Medulla oblongata (tissue), 1 donor: ENCODE measurements at regions not wholly inside any gene's neighbourhood (a gene's known extent, or its start where the extent isn't known, plus 50 kb on each side); places are given as distances from the start of the nearest gene placed in this dataset.
"Not testable (repeated sequence)": the region's sequence is repeated elsewhere in the genome, so short reads cannot be mapped to it uniquely, and the experiment has no call there.

Experiments
- DNase-seq: peaks from one replicate; pipeline ENCODE4 v3.0.0-alpha.2; 2015; ENCODE audit errors: extremely low spot score

GRCh38 chr6:105728995-105729394 lies 326.1 kb upstream of the PREP start:
- no peak for DNase-seq

- DNase-seq = no peak
These were observed 324.2 kb upstream of the PREP start for GRCh38 chr6:105726902-105727655.

- DNase-seq = no peak
These were observed 312.0 kb upstream of the PREP start for GRCh38 chr6:105714846-105715245.

- DNase-seq = no peak
These were observed 310.7 kb upstream of the PREP start for GRCh38 chr6:105713474-105714118.

- DNase-seq = no peak
These were observed 308.3 kb upstream of the PREP start for GRCh38 chr6:105711216-105711615.

- DNase-seq = no peak
These were observed 302.7 kb upstream of the PREP start for GRCh38 chr6:105705608-105706007.

GRCh38 chr6:105695461-105695860 lies 292.6 kb upstream of the PREP start:
- no peak for DNase-seq

GRCh38 chr6:105692613-105693215 lies 289.8 kb upstream of the PREP start:
- DNase-seq = peak; percentile 44

GRCh38 chr6:105691971-105692370 lies 289.1 kb upstream of the PREP start:
- DNase-seq = no peak

GRCh38 chr6:105691081-105691480 lies 288.2 kb upstream of the PREP start:
- DNase-seq = peak; percentile 21

GRCh38 chr6:105688573-105688972 lies 285.7 kb upstream of the PREP start:
- no peak for DNase-seq

- not testable (repeated sequence) for DNase-seq
These were observed 283.9 kb upstream of the PREP start for GRCh38 chr6:105686793-105687192.

GRCh38 chr6:105681061-105681460 lies 278.2 kb upstream of the PREP start:
- no peak for DNase-seq

- DNase-seq = no peak
These were observed 277.2 kb upstream of the PREP start for GRCh38 chr6:105680131-105680530.

- no peak for DNase-seq
These were observed 275.6 kb upstream of the PREP start for GRCh38 chr6:105678516-105678915.

GRCh38 chr6:105677671-105678475 lies 275.0 kb upstream of the PREP start:
- DNase-seq = no peak

- DNase-seq = no peak
These were observed 274.0 kb upstream of the PREP start for GRCh38 chr6:105676857-105677256.

- no peak for DNase-seq
These were observed 273.0 kb upstream of the PREP start for GRCh38 chr6:105675715-105676397.

- not testable (repeated sequence) for DNase-seq
These were observed 270.1 kb upstream of the PREP start for GRCh38 chr6:105672856-105673538.

GRCh38 chr6:105669232-105669631 lies 266.4 kb upstream of the PREP start:
- no peak for DNase-seq

- no peak for DNase-seq
These were observed 264.2 kb upstream of the PREP start for GRCh38 chr6:105667056-105667455.
